ENCODE measurements at regions not wholly inside any gene's neighbourhood (a gene's known extent, or its start where the extent isn't known, plus 50 kb on each side); places are given as distances from the start of the nearest gene placed in this dataset.
"Not testable (repeated sequence)": the region's sequence is repeated elsewhere in the genome, so short reads cannot be mapped to it uniquely, and the experiment has no call there.

DNA sequence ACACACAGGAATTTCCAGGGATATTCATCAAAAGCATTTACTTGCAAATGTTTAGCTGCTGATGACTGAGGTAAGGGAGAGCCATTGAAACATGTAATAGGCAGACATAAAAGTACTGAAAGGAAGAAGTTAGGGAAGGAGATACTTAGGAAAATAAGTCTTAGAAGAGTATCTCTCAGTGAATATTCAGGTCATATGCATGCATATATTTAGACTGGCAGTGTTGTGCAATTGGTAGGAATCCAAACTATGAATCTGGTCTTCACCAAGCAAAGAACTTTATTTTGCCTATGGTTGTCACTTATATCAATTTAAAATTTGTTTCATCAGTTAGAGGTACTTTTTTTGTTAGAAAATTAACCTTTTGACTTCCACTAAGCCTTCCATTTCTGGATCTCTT lies 1490.7 kb downstream of the SUCLG1 start:
- no peak for DNase-seq (ENCODE audit: low spot score)

GRCh38 chr2:82964341-82964740 lies 1494.7 kb downstream of the SUCLG1 start:
- no peak for DNase-seq (ENCODE audit: low spot score)

GRCh38 chr2:82959727-82960126 lies 1499.4 kb downstream of the SUCLG1 start:
- no peak for DNase-seq (ENCODE audit: low spot score)

DNA sequence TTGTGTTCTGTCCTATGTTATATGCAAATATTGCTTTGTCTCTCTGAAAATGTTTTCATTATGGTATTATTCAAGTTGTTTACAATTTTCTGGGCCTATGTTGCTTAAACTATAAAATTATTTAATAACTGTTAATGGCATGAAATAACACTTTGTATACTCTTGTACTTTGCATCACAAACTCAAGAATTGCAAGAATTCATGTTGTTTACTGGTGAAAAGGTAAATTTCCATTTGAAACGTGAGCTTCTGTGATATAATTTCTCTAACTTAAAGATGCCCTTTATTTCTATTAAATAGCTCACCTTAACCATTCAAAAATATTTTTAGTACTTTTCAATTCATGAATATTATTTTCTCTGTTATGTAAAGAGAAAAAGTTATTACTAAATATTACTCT lies 1504.2 kb downstream of the SUCLG1 start:
- DNase-seq (ENCODE audit: low spot score), result no peak

GRCh38 chr2:82939211-82939610 lies 1519.9 kb downstream of the SUCLG1 start:
- no peak for DNase-seq (ENCODE audit: low spot score)

GRCh38 chr2:82938321-82938845 lies 1520.7 kb downstream of the SUCLG1 start:
- not testable (repeated sequence) for DNase-seq (ENCODE audit: low spot score)

- DNase-seq (ENCODE audit: low spot score), result no peak
Measured at GRCh38 chr2:82913566-82913965, 1545.5 kb downstream of the SUCLG1 start.

DNA sequence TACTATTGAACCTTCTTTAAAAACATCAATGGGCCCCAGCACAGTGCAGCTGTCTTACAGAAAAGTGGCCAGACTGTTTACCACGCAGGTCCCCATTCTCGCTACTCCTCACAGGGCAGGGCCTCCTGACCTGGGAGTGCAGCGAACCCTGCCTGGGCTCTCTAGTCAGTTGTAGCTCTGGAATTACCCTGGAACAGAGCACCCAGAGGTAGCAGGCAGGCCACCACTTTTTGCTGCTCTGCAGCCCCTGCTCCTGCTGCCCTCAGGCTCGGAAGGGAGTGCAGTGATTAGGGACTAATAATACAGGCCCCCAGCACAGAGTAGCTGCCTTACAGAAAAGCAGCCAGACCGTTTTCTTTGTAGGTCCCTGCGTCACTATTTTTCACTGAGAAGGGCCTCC lies 1563.0 kb downstream of the SUCLG1 start:
- no peak for DNase-seq (ENCODE audit: low spot score)

DNA sequence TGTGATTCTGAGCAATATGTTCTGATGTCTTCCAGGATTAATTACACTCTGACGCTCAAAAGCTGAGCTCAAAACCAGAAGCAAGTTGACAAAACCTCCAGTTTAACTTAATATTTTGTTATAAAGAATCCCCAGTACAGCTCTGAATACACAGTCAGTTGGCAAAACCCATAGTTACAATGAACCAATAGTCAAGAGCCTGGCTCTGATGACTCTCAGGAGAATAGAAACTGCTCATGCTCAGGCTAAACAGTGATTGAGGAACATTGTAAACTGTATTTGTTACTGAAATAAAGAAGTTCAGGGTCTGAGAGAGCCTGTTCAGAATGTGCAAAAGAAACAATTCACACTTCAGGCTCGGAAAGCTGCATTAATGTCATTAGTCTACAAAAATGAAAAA lies 1565.9 kb downstream of the SUCLG1 start:
- DNase-seq (ENCODE audit: low spot score), result no peak

GRCh38 chr2:82879803-82880202 lies 1579.3 kb downstream of the SUCLG1 start:
- DNase-seq (ENCODE audit: low spot score), result no peak

DNA sequence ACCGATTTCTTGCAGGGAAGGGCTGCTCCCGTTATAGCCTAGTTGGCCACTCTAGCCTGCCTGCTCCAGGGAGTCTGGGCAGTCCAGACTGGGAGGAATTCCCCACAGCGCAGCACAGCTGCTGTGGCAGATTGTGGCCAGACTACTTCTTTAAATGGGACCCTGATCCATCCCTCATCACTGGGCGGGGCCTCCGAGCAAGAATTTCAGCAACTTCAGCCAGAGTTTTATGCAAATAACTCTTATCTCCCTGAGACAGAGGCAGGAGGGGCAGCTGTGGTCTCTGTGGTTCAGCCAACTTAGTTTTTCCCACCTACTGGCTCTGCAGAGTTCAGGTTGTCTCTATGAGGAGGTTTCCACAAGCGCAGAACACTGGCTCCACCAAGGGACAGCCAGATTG lies 1583.2 kb downstream of the SUCLG1 start:
- no peak for DNase-seq (ENCODE audit: low spot score)

- no peak for DNase-seq (ENCODE audit: low spot score)
Measured at GRCh38 chr2:82857967-82858366, 1601.1 kb downstream of the SUCLG1 start.

DNA sequence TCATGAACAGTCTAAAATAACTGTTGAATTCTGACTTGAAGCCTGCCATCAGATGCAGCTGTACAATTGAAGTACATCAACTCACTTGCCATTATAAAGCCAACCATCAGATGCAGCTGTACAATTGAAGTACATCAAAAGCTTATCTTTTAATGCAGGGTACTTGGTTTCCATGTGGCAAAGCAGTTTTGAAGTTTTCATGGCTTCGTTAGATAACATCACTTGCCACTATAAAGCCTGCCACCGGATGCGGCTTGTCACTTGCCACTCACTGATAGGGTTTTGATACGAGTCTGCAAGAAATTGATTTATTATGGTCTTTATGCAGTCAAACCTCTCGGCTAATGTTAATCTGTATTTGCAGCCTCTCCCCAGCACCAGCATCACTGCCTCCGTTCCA lies 1605.8 kb downstream of the SUCLG1 start:
- no peak for DNase-seq (ENCODE audit: low spot score)

- no peak for DNase-seq (ENCODE audit: low spot score)
Measured at GRCh38 chr2:82852787-82853186, 1606.3 kb downstream of the SUCLG1 start.

DNA sequence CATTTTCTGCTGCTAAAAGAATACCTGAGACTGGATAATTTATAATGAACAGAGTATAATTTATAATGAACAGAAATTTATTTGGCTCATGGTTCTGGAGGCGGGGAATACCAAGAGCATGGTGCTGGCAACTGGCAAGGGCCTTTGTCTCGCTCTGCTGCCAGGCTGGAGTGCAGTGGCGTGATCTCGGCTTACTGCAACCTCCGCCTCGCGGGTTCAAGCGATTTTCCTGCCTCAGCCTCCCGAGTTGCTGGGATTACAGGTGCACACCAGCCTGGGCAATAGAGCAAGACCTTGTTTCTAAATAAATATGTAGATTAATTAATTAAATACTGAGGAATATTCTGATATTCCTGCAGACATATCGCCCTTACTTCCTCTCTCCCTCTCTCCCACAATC lies 1610.8 kb downstream of the SUCLG1 start:
- DNase-seq (ENCODE audit: low spot score), result no peak

GRCh38 chr2:82839036-82839435 lies 1620.0 kb downstream of the SUCLG1 start:
- DNase-seq (ENCODE audit: low spot score), result no peak

- peak; percentile 1 for DNase-seq (ENCODE audit: low spot score)
Measured at GRCh38 chr2:82837588-82838304, 1621.3 kb downstream of the SUCLG1 start.

DNA sequence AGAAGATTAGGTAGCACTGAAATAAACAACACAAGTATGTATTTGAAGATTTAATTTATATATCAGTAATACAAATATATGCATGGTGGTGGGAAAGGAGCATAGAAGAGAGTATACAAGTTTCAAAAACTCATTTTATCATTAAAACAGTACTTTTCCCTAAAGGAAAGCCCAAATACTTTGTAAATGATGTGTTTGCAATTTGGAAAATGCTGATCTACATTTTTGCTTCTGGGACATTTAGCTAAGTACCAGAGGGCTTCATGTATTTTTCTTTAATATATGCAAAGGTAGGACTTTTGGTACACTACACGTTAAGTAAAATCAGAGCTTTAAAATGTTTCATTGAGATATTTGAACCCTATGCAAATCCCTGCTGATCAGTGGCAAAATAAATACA lies 1624.2 kb downstream of the SUCLG1 start:
- no peak for DNase-seq (ENCODE audit: low spot score)

GRCh38 chr2:82827426-82827825 lies 1631.7 kb downstream of the SUCLG1 start:
- no peak for DNase-seq (ENCODE audit: low spot score)

DNA sequence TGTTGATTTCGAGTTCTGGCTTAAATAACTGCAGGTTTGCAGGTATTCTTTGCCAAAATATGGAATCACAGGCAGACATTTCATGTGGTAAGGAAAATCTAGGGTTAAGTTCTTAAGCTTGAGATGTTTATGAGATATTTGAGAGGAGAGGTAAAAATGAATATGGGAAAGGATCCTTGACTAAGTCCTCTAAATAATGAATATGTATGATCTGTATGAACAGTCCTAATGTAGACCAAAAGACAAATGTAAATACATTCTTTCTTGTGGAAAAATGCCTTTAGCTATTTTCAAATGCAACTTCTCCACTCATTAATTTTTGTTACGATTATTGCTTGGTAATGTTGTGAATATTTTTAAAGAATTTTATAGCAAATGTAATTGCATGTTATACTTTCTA lies 1632.6 kb downstream of the SUCLG1 start:
- DNase-seq (ENCODE audit: low spot score), result no peak

DNA sequence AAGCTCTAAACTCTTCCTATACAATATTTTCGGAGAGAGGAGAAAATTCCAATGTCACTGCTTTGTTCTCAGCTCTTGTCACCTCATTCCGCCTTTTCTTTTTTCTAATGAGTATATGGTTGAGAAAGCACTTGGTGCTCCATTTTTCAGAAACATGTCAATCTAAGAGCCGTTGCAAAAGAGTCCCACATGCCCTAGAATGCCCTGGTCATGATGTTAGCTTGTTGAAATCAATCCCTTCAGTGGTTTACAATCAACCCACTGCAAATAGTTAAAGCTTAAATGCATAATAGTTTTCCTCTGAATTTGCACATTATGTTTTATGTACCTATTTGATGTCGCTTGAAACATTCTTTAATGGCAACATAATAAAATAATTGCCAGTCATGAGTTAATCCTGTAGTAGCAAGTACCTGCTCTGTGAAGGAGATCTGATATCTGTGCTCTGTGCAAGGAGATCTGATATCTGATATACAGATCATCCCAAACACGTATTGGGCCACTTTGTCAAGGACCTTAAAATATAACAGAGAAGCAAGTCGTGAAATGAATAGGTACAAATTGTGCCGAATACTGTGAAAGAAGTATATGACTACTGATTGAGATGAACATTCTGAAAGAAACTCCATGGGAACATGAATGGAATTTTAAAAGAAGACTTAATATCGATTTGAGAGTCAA lies 1633.5 kb downstream of the SUCLG1 start:
- no peak for DNase-seq (ENCODE audit: low spot score)

DNA sequence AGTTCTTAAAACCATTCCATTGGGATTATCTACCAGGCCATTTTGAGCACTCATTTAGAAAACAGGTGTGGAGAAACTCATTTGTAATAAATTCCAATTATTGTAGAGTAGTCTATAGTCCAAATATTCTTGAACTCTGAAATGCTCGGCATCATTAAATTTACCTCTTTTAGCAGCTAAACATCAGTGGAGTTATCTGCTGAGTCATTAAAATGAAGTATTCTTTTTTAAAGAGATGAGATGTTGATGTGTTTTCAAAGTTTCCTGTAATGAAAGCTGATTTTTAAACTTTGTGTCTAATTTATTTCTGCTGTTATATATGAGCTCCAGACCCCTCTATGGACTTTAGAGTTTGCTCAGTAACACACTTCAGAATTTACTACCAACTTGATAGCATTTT lies 1635.2 kb downstream of the SUCLG1 start:
- no peak for DNase-seq (ENCODE audit: low spot score)

DNA sequence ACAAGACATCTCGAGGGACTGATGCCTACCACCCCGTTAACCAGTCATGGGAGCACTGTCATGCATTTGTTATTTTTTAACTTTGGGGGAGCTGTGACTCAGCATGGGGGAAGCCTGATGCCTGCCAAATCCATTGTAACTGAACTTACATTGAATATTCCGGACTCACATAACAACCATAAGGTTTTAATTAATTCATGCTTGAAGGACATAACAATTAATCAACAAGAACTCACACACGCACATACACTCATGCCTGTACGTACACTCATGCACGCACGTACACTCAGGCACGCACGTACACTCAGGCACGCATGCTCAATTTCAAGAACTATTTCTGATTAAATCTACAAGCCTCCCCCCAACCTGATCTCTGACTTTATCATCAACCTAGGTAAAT lies 1639.1 kb downstream of the SUCLG1 start:
- DNase-seq (ENCODE audit: low spot score), result no peak

DNA sequence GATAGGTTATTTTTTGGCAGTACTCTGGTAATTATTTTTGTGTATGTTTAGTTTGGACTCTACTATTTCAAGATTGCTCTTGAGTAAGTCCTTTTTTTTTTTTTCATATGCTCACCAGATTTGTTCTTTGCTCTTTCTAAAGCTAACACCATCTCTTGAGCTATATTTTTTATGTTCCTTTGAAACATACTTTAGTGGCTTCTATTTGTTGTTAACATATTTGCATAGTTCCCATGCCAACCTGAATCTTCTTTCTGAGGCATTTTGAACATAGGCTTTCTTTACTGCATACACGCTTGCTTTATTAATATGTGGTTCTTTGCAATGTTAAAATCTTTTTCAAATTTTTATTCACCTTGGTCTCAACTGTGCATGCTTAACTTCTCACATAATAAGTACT lies 1644.9 kb downstream of the SUCLG1 start:
- DNase-seq (ENCODE audit: low spot score), result no peak
